ENCODE measurements at regions not wholly inside any gene's neighbourhood (a gene's known extent, or its start where the extent isn't known, plus 50 kb on each side); places are given as distances from the start of the nearest gene placed in this dataset.

DNA sequence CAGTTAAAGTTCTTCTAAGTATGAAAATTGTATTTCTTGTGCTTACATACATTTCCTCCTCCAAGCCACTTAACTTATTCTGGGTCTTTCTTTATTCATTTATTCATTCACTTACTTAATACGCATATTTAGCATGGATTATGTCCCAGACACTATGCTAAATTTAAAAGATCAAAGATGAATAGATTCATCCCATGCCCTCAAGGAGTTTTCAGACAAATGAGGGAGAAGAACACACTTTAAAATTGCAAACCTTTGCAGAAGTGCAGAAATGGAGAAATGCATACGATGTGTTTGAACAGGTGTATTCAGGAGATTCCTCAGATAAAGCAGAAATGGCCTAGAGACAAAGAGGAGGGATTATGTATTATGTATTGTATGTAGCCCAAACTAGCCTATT lies 298.7 kb upstream of the SOX11 start:
- Mint-ChIP-seq H3K27ac (ENCODE audit: unreplicated experiment) (no peak overlapping the region), H3K4me3 (no peak overlapping the region), H3K4me1 (no peaks in the 10 kb centered on the region), H3K9me3 (peaks cover under 1% of the 10 kb centered on the region), H3K36me3 (ENCODE audit: low read depth) (no peaks in the 10 kb centered on the region), H3K27me3 (ENCODE audit: low read depth) (no peaks in the 10 kb centered on the region)
- DNase-seq (ENCODE audit: low read depth, low spot score) = no peak
- TF ChIP-seq, protein P1, sequence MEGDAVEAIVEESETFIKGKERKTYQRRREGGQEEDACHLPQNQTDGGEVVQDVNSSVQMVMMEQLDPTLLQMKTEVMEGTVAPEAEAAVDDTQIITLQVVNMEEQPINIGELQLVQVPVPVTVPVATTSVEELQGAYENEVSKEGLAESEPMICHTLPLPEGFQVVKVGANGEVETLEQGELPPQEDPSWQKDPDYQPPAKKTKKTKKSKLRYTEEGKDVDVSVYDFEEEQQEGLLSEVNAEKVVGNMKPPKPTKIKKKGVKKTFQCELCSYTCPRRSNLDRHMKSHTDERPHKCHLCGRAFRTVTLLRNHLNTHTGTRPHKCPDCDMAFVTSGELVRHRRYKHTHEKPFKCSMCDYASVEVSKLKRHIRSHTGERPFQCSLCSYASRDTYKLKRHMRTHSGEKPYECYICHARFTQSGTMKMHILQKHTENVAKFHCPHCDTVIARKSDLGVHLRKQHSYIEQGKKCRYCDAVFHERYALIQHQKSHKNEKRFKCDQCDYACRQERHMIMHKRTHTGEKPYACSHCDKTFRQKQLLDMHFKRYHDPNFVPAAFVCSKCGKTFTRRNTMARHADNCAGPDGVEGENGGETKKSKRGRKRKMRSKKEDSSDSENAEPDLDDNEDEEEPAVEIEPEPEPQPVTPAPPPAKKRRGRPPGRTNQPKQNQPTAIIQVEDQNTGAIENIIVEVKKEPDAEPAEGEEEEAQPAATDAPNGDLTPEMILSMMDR (conservative IDR thresholded peaks at IDR 0.05) = no peak

DNA sequence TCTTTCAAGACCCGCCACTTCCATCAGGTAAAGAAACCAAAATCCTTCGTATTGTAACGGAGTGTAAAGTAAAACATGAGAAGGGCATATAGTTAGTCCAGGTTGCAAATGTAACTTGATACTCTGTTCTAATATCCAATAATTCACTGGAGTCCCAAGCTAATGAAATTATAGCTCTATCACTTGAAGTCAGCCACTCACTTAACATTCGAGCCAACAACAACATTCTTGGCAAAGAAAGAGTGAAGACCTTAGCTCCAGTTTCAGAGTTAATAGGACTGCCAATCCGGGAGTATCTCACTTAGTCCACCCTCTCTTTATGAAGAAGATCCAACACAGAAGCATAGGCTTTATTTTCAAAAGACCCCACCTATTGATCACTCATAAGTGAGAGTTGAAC lies 298.0 kb upstream of the SOX11 start:
- Mint-ChIP-seq H3K36me3 (ENCODE audit: low read depth) (no peaks in the 10 kb centered on the region), H3K4me1 (no peaks in the 10 kb centered on the region), H3K9me3 (no peaks in the 10 kb centered on the region), H3K4me3 (no peak overlapping the region), H3K27ac (ENCODE audit: unreplicated experiment) (no peak overlapping the region), H3K27me3 (ENCODE audit: low read depth) (no peaks in the 10 kb centered on the region)
- TF ChIP-seq, protein P1 (conservative IDR thresholded peaks at IDR 0.05) = no peak
- no peak for DNase-seq (ENCODE audit: low read depth, low spot score)

DNA sequence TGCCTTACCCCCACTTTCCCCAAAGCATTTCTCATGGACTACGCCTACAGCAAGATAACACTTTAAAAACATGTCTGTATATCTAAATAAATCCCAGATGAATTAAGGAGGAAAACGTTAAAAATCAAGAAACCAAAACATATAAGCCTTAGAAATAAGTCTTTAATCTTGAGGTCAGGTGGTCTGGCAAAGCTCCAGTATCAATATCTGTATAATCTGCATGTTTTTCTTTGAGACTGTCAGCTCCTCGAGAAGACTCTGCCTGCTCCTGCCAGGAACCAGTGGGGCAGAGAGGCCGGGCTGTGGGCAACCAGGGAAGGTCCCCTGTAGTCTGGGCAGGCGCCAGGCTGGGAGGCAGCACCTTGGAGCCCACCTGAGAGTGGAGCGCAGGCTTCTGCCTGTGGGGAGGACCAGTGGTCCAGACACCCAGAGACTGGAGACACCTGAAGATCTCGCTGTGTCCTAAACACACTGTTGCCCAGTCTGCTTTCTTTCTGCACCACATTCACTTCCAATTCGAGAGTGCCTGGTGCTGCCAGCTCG lies 291.0 kb upstream of the SOX11 start:
- Mint-ChIP-seq H3K9me3 (peaks cover 3% of the 10 kb centered on the region), H3K4me1 (no peaks in the 10 kb centered on the region), H3K4me3 (no peak overlapping the region), H3K27ac (ENCODE audit: unreplicated experiment) (no peak overlapping the region), H3K27me3 (ENCODE audit: low read depth) (no peaks in the 10 kb centered on the region), H3K36me3 (ENCODE audit: low read depth) (no peaks in the 10 kb centered on the region)
- TF ChIP-seq, protein P1 (conservative IDR thresholded peaks at IDR 0.05) = no peak
- no peak for DNase-seq (ENCODE audit: low read depth, low spot score)

DNA sequence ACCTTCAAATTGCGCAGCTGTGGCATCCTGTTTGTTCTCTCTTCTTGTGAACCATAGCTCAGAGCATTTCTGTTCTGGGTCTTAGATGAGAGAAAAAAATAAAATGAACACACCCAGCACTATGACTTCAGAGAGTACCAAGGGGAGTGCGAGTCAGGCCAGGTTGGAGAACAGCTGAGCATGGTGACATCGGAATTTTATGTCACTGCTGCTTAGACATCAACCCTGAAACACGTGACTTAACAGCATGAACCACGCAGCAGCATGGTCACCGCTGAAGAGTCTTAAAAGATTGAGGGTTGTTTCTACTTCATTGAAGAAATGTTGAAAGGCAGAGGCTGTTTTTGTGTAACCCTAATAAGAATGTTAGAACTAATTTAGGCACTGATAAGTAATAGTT lies 288.8 kb upstream of the SOX11 start:
- TF ChIP-seq, protein P1 (conservative IDR thresholded peaks at IDR 0.05) = no peak
- no peak for DNase-seq (ENCODE audit: low read depth, low spot score)
- no peaks in the 10 kb centered on the region for H3K36me3 Mint-ChIP-seq (ENCODE audit: low read depth)
- H3K27me3 Mint-ChIP-seq (ENCODE audit: low read depth) = no peaks in the 10 kb centered on the region
- no peak overlapping the region for H3K4me3 Mint-ChIP-seq
- H3K4me1 Mint-ChIP-seq = no peaks in the 10 kb centered on the region
- H3K27ac Mint-ChIP-seq (ENCODE audit: unreplicated experiment) = no peak overlapping the region
- H3K9me3 Mint-ChIP-seq = peaks cover 3% of the 10 kb centered on the region

DNA sequence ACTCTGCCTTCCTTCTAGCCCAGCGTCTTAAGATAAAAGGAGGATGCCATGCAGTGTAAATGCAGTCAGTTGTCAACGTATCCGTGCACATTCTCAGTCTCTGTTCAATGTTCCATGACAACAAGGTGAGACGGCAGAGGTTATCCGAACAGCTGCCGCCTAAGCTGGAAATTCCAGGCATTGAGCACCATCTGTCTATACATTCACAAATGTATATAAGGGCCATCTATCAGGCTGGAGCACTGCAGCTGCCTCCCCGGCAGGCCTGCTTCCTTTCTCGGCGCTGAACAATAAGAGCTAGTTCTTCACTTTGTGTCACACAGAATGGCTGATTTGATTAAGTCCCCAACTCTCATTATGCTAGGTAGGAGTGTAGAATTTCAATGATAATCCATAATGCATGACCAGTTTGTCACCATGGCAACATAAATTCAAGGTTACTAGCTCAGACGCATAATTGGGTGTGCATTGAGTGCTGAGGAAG lies 282.2 kb upstream of the SOX11 start:
- DNase-seq (ENCODE audit: low read depth, low spot score) = peak; percentile 45
- H3K4me3 Mint-ChIP-seq = no peak overlapping the region
- H3K9me3 Mint-ChIP-seq = no peaks in the 10 kb centered on the region
- no peak overlapping the region for H3K27ac Mint-ChIP-seq (ENCODE audit: unreplicated experiment)
- TF ChIP-seq, protein P1 (conservative IDR thresholded peaks at IDR 0.05) = no peak
- H3K4me1 Mint-ChIP-seq = peaks cover 27% of the 10 kb centered on the region
- no peaks in the 10 kb centered on the region for H3K36me3 Mint-ChIP-seq (ENCODE audit: low read depth)
- no peaks in the 10 kb centered on the region for H3K27me3 Mint-ChIP-seq (ENCODE audit: low read depth)

All from neural crest cell (in vitro differentiated cells).